ENCODE measurements at regions not wholly inside any gene's neighbourhood (a gene's known extent, or its start where the extent isn't known, plus 50 kb on each side); places are given as distances from the start of the nearest gene placed in this dataset.

DNA sequence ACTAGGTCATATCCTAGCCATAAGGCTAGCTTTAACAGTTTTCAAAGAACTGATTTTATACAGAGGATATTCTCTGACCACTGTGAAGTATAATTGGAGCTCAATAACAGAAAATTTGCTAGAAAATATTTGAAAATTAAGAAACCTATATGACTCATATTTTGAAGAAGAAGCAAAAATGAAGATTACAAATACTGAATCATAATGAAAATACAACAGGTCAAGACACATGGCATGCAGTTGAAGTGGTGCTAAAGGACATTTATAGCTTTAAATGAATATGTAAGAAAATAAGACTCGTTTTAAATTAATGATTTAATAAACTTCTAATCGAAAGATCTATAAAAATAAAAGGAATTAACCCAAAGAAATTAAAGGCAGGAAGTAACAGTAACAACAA, 1234.6 kb downstream of the SLC16A7 start:
- Histone ChIP-seq H3K9me3 (ENCODE audit: low read depth) (no peaks in the 10 kb centered on the region), H3K4me1 (ENCODE audit: low read depth) (no peaks in the 10 kb centered on the region), H3K27me3 (no peaks in the 10 kb centered on the region), H3K36me3 (no peaks in the 10 kb centered on the region), H3K4me3 (no peak overlapping the region), H3K27ac (no peak overlapping the region)
- DNase-seq (ENCODE audit: low read depth in 1 of 2, low spot score in 1 of 2), result no peak
- TF ChIP-seq CTCF (IDR thresholded peaks at IDR 0.05; ENCODE audit: low read depth, low read length), result no peak

- DNase-seq (ENCODE audit: low read depth in 1 of 2, low spot score in 1 of 2), result no peak
- H3K36me3 ChIP-seq, result no peaks in the 10 kb centered on the region
- H3K27ac ChIP-seq, result no peak overlapping the region
- H3K27me3 ChIP-seq, result no peaks in the 10 kb centered on the region
- no peaks in the 10 kb centered on the region for H3K4me1 ChIP-seq (ENCODE audit: low read depth)
- TF ChIP-seq CTCF (IDR thresholded peaks at IDR 0.05; ENCODE audit: low read depth, low read length), result no peak
- no peaks in the 10 kb centered on the region for H3K9me3 ChIP-seq (ENCODE audit: low read depth)
- H3K4me3 ChIP-seq, result no peak overlapping the region
These were observed 1236.5 kb downstream of the SLC16A7 start for GRCh38 chr12:60832290-60832689.

DNA sequence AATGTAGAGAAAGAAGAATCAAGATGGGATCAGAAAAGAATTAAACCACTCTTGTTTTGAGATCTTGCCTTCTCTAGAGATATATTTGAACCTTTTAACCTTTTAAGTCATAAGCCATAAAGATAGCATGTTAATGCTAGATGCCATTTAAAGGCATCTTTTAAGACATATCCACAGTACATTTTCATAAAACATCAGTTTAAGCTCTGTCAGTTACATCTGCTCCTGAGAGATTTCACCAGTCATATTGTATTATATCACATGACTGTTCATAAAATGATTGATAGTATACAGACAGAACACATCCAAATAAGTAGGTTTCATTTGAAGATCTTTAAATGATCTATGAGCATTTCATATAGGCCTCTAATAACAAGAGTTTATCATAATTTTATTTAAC, 1238.5 kb downstream of the SLC16A7 start:
- H3K9me3 ChIP-seq (ENCODE audit: low read depth), result no peaks in the 10 kb centered on the region
- no peaks in the 10 kb centered on the region for H3K4me1 ChIP-seq (ENCODE audit: low read depth)
- H3K27me3 ChIP-seq, result no peaks in the 10 kb centered on the region
- H3K27ac ChIP-seq, result no peak overlapping the region
- H3K36me3 ChIP-seq, result no peaks in the 10 kb centered on the region
- DNase-seq (ENCODE audit: low read depth in 1 of 2, low spot score in 1 of 2), result no peak
- TF ChIP-seq CTCF (IDR thresholded peaks at IDR 0.05; ENCODE audit: low read depth, low read length), result no peak
- no peak overlapping the region for H3K4me3 ChIP-seq

- Histone ChIP-seq H3K4me3 (no peak overlapping the region), H3K27ac (no peak overlapping the region), H3K9me3 (ENCODE audit: low read depth) (no peaks in the 10 kb centered on the region), H3K27me3 (no peaks in the 10 kb centered on the region), H3K4me1 (ENCODE audit: low read depth) (no peaks in the 10 kb centered on the region), H3K36me3 (no peaks in the 10 kb centered on the region)
- no peak for TF ChIP-seq CTCF (IDR thresholded peaks at IDR 0.05; ENCODE audit: low read depth, low read length)
- DNase-seq (ENCODE audit: low read depth in 1 of 2, low spot score in 1 of 2), result no peak
These were observed 1239.0 kb downstream of the SLC16A7 start for GRCh38 chr12:60834806-60835205.

DNA sequence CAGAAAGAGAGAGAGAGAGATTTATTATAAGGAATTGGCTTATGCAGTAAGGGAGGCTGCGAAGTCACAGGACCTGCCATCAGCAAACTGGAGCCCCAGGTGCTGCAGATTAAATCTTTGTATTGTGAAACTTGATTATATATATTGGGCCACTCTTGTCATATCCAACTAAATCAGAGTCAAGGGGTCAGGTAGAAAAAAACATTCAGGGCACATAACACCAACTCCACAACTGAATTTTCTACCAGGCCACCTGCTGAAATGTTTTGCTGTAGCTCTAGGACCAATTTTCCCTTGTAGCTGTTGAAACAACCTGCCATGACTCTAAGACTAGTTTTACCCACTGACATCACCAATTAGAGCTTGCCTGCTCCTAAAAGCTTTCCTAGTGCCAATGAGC, 1240.8 kb downstream of the SLC16A7 start:
- Histone ChIP-seq H3K4me3 (no peak overlapping the region), H3K27ac (no peak overlapping the region), H3K9me3 (ENCODE audit: low read depth) (no peaks in the 10 kb centered on the region), H3K4me1 (ENCODE audit: low read depth) (no peaks in the 10 kb centered on the region), H3K27me3 (no peaks in the 10 kb centered on the region), H3K36me3 (no peaks in the 10 kb centered on the region)
- no peak for TF ChIP-seq CTCF (IDR thresholded peaks at IDR 0.05; ENCODE audit: low read depth, low read length)
- DNase-seq (ENCODE audit: low read depth in 1 of 2, low spot score in 1 of 2), result no peak

DNA sequence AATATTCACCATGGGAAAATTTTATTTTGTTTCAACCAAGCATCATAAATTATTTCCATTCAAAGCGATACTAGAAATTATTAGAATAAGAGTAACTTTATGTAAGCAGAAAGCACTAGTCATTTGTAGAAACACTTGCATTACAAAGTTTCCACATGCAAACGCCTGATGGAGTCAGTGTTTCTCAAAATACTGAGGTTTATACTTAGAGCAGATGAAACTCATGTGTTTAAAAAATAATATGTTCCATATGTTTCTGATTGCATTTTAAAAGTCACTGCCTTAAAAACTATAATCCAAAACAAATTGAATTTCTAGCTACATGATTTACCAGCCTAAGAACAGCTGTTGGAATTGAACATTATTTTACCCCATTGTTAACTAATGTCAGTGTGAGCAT, 1246.4 kb downstream of the SLC16A7 start:
- H3K27me3 ChIP-seq, result no peaks in the 10 kb centered on the region
- no peak for TF ChIP-seq CTCF (IDR thresholded peaks at IDR 0.05; ENCODE audit: low read depth, low read length)
- H3K4me3 ChIP-seq, result no peak overlapping the region
- H3K4me1 ChIP-seq (ENCODE audit: low read depth), result no peaks in the 10 kb centered on the region
- H3K36me3 ChIP-seq, result no peaks in the 10 kb centered on the region
- no peak for DNase-seq (ENCODE audit: low read depth in 1 of 2, low spot score in 1 of 2)
- H3K9me3 ChIP-seq (ENCODE audit: low read depth), result no peaks in the 10 kb centered on the region
- no peak overlapping the region for H3K27ac ChIP-seq
